PC-9 (cell line): ENCODE measurements at regions not wholly inside any gene's neighbourhood (a gene's known extent, or its start where the extent isn't known, plus 50 kb on each side); places are given as distances from the start of the nearest gene placed in this dataset.

Experiments used
- EZH2 ChIP-seq: fragments of 200-600 bp; sonication (generic); IDR thresholded peaks from 2 replicates; pipeline ENCODE4 v1.8.0; 2017; ENCODE audit warnings: antibody characterized with exemption, low read depth
- TF ChIP-seq, protein P1 (sequence below): fragments of 200-600 bp; sonication (generic); conservative IDR thresholded peaks from 2 replicates; pipeline ENCODE4 v1.6.1; 2017; ENCODE audit warnings: mixed run types, antibody characterized with exemption, mild to moderate bottlenecking, moderate library complexity

DNA sequence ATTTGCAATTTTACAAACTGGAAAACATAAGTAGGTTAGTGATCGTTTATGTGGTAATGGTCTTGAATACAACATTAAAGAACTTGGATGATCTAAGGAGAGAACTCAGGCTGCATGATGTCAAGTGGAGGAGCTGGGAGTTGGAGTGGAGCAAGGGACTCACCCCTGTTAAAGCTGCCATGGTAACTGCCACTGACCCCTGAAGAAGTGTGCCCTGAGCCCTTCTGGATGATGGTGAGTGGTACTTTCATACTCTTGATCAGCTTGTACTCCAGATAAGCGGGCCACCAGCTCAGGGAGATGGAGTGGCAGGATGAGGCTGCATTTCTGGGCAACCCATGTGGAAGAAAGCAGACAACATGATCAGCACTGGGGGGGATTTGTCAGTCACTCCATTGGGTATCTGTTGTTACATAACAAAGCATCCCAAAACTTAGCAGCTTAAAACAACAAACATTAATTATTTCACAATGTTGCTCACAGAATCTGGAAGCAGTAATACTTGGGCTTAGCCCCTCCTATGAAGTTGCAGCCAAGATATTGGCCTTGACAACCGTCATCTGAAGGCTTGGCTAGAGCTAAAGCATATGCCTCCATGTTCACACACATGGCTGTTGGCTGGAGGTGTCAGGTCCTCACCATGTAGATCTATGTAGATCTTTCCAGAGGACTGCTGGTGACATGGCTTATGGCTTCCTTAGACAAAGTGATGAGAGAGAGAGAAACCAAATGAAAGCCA is 213.8 kb downstream of the DUSP10 start:
- TF ChIP-seq, protein P1, sequence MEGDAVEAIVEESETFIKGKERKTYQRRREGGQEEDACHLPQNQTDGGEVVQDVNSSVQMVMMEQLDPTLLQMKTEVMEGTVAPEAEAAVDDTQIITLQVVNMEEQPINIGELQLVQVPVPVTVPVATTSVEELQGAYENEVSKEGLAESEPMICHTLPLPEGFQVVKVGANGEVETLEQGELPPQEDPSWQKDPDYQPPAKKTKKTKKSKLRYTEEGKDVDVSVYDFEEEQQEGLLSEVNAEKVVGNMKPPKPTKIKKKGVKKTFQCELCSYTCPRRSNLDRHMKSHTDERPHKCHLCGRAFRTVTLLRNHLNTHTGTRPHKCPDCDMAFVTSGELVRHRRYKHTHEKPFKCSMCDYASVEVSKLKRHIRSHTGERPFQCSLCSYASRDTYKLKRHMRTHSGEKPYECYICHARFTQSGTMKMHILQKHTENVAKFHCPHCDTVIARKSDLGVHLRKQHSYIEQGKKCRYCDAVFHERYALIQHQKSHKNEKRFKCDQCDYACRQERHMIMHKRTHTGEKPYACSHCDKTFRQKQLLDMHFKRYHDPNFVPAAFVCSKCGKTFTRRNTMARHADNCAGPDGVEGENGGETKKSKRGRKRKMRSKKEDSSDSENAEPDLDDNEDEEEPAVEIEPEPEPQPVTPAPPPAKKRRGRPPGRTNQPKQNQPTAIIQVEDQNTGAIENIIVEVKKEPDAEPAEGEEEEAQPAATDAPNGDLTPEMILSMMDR: no peak
- TF ChIP-seq EZH2: no peak
